HCT116 (cell line): ENCODE measurements at regions not wholly inside any gene's neighbourhood (a gene's known extent, or its start where the extent isn't known, plus 50 kb on each side); places are given as distances from the start of the nearest gene placed in this dataset.

Experiments used
- ATAC-seq: fragments of 200-7000 bp; cut with Tn5 transposase; 2 replicates; pipeline ENCODE4 v1.9.1; 2020; ENCODE audit warnings: mild to moderate bottlenecking, moderate library complexity
- BruUV-seq: library from RNA; stranded (reverse); fragments of 400-500 nt; replicated peaks from 2 replicates; lab custom pipeline; 2021; lab: Mats Ljungman, UMichigan
- CTCF ChIA-PET: fragments of 300-600 bp; sonication (Branson Sonifier 250); formaldehyde crosslinking; loops from one replicate; lab custom pipeline; 2021; ENCODE audit warnings: antibody characterized with exemption; lab: Charles Lee
- POLR2A ChIA-PET: fragments of 300-600, 350-600 bp; sonication (Branson Sonifier 250); formaldehyde crosslinking; loops from one replicate; lab custom pipeline; 2021; ENCODE audit warnings: antibody characterized with exemption; lab: Charles Lee
- RAD21 ChIA-PET, 2 experiments: fragments of 300-600 bp; sonication (Branson Sonifier 250); formaldehyde crosslinking; loops; one replicate each; lab custom pipeline; 2023; ENCODE audit warnings: low total read pairs in 2 of 2; ENCODE audit not compliant: uncharacterized antibody in 2 of 2, unreplicated experiment in 2 of 2, low non-redundant PET in 1 of 2; lab: Charles Lee
- DNase-seq: peaks from one replicate; pipeline ENCODE4 v3.0.0-alpha.2; 2010; ENCODE audit warnings: low read depth, low spot score
- H2AFZ ChIP-seq: fragments of 200-600 bp; shearing (Covaris generic), sonication (generic); 2 replicates; pipeline ENCODE4 v1.6.1; 2017; ENCODE audit warnings: low read depth, mixed run types, mixed read lengths, antibody characterized with exemption, low read length; ENCODE audit not compliant: poor library complexity, severe bottlenecking
- H3K27ac ChIP-seq: 2 replicates; pipeline ENCODE4 v1.5.1; 2012; ENCODE audit warnings: low read depth, low read length
- H3K27me3 ChIP-seq: fragments of 200-600 bp; sonication (generic); 2 replicates; pipeline ENCODE4 v1.6.1; 2016; ENCODE audit warnings: mixed run types, low read length, mixed read lengths; ENCODE audit not compliant: insufficient read depth
- H3K36me3 ChIP-seq, 2 experiments: fragments of 200-500 bp in 1 of 2; fragments of 200-600 bp in 1 of 2; sonication (Bioruptor generic) in 1 of 2; sonication (generic) in 1 of 2; 2 replicates each; pipeline versions ENCODE4 v1.5.1 to v1.6.1; 2014 to 2016; ENCODE audit warnings: low read length in 2 of 2, inconsistent platforms in 1 of 2, mixed read lengths in 1 of 2, mixed run types in 1 of 2; ENCODE audit not compliant: insufficient read depth in 2 of 2, control insufficient read depth in 1 of 2
- H3K4me1 ChIP-seq, 2 experiments: fragments of 200-600 bp in 1 of 2; sonication (generic) in 1 of 2; 2 replicates each; pipeline versions ENCODE4 v1.5.1 to v1.6.1; 2012 to 2017; ENCODE audit warnings: low read length in 2 of 2, inconsistent platforms in 1 of 2, mild to moderate bottlenecking in 1 of 2, mixed read lengths in 1 of 2, mixed run types in 1 of 2, moderate library complexity in 1 of 2; ENCODE audit not compliant: insufficient read depth in 2 of 2, control insufficient read depth in 1 of 2
- H3K4me2 ChIP-seq: fragments of 200-600 bp; sonication (generic); 2 replicates; pipeline ENCODE4 v1.6.1; 2017; ENCODE audit warnings: mixed run types, low read length, mixed read lengths
- H3K4me3 ChIP-seq, 2 experiments: fragments of 200-600 bp in 1 of 2; sonication (generic) in 1 of 2; replicated peaks in 1 of 2; 2 replicates each; pipeline ENCODE4 v1.5.1; 2011 to 2016; ENCODE audit warnings: low read length in 2 of 2, control low read depth in 1 of 2, low read depth in 1 of 2, mild to moderate bottlenecking in 1 of 2, mixed read lengths in 1 of 2, mixed run types in 1 of 2
- H3K79me2 ChIP-seq: fragments of 200-600 bp; sonication (generic); 2 replicates; pipeline ENCODE4 v1.6.1; 2017; ENCODE audit warnings: mild to moderate bottlenecking, mixed run types, low read length, moderate library complexity, mixed read lengths; ENCODE audit not compliant: insufficient read depth
- H3K9ac ChIP-seq: fragments of 200-600 bp; sonication (generic); 2 replicates; pipeline ENCODE4 v1.6.1; 2016; ENCODE audit warnings: low read length, mixed read lengths
- H3K9me2 ChIP-seq: fragments of 200-600 bp; sonication (generic), shearing (Covaris generic); 2 replicates; pipeline ENCODE4 v1.6.1; 2017; ENCODE audit warnings: mixed run types, mild to moderate bottlenecking, moderate library complexity; ENCODE audit not compliant: insufficient read depth
- H3K9me3 ChIP-seq, 2 experiments: fragments of 200-500 bp in 1 of 2; fragments of 200-600 bp in 1 of 2; sonication (Bioruptor generic) in 1 of 2; sonication (generic) in 1 of 2; 2 replicates each; pipeline ENCODE4 v1.6.1; 2014 to 2017; ENCODE audit warnings: low read length in 2 of 2, mixed read lengths in 2 of 2, inconsistent platforms in 1 of 2, low read depth in 1 of 2, mild to moderate bottlenecking in 1 of 2, mixed run types in 1 of 2, moderate library complexity in 1 of 2; ENCODE audit not compliant: control insufficient read depth in 1 of 2, insufficient read depth in 1 of 2
- H4K20me1 ChIP-seq: fragments of 200-600 bp; sonication (generic), shearing (Covaris generic); 2 replicates; pipeline ENCODE4 v1.6.1; 2017; ENCODE audit warnings: mixed run types, mild to moderate bottlenecking, moderate library complexity; ENCODE audit not compliant: insufficient read depth
- CBX3 ChIP-seq: IDR thresholded peaks from 2 replicates; pipeline ENCODE4 v1.6.1; 2012; ENCODE audit warnings: low read depth
- CEBPB ChIP-seq: IDR thresholded peaks from 2 replicates; pipeline ENCODE4 v1.6.1; 2012; ENCODE audit warnings: low read depth
- EZH2phosphoT487 ChIP-seq: fragments of 200-600 bp; IDR thresholded peaks from 2 replicates; pipeline ENCODE4 v1.6.1; 2018; ENCODE audit warnings: antibody characterized with exemption, borderline replicate concordance
- FOSL1 ChIP-seq: IDR thresholded peaks from 2 replicates; pipeline ENCODE4 v1.6.1; 2012; ENCODE audit warnings: low read depth
- POLR2AphosphoS5 ChIP-seq: IDR thresholded peaks from 2 replicates; pipeline ENCODE4 v1.6.1; 2011; ENCODE audit warnings: mild to moderate bottlenecking, low read depth, low read length, moderate library complexity
- RAD21 ChIP-seq: IDR thresholded peaks from 2 replicates; pipeline ENCODE4 v1.6.1; 2012; ENCODE audit warnings: low read depth, mild to moderate bottlenecking
- SIN3A ChIP-seq: IDR thresholded peaks from 2 replicates; pipeline ENCODE4 v1.6.1; 2012; ENCODE audit warnings: low read depth
- SP1 ChIP-seq: IDR thresholded peaks from 2 replicates; pipeline ENCODE4 v1.6.1; 2012; ENCODE audit warnings: low read depth
- SRF ChIP-seq: IDR thresholded peaks from 2 replicates; pipeline ENCODE4 v1.6.1; 2012; ENCODE audit warnings: low read depth
- ZFX ChIP-seq: fragments of 450-650 bp; IDR thresholded peaks from 2 replicates; pipeline ENCODE4 v1.6.1; 2017
- intact Hi-C: fragments of 100-400 bp; cut with micrococcal nuclease; formaldehyde crosslinking; loops from 2 replicates; pipeline ENCODE4 v1.10.0; 2022
- TF ChIP-seq, protein P1 (sequence below): IDR thresholded peaks from 2 replicates; pipeline ENCODE4 v1.6.1; 2011; ENCODE audit warnings: mild to moderate bottlenecking, low read length, moderate library complexity; ENCODE audit not compliant: insufficient replicate concordance; ENCODE audit errors: extremely low read depth

DNA sequence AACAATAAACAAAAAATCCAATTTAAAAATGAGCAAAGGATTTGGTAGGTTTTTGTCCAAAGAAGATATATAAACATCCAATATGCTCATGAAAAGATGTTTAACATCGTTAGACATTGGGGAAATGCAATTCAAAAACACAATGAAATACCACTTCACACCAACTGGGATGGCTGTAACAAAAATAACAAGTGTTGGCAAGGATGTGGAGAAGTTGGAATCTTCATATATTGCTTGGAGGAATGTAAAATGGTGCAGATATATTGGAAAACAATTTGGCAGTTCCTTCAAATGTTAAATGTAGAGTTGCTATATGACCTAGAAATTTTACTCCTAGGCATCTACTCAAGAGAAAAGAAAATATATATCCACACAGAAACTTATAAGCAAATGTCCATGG is 224.3 kb downstream of the AUH start:
- no peaks in the 10 kb centered on the region for H3K9me2 ChIP-seq
- POLR2A ChIA-PET, result no interaction called here
- no peak overlapping the region for H2AFZ ChIP-seq
- H3K36me3 ChIP-seq, result no peaks in the 10 kb centered on the region
- CTCF ChIA-PET, result no interaction called here
- no TSS peak for BruUV-seq
- no peak overlapping the region for H3K4me2 ChIP-seq
- no peak overlapping the region for H3K27ac ChIP-seq
- no peaks in the 10 kb centered on the region for H4K20me1 ChIP-seq
- H3K9me3 ChIP-seq, result no peaks in the 10 kb centered on the region
- DNase-seq (no peak), ATAC-seq (no peak)
- H3K27me3 ChIP-seq, result no peaks in the 10 kb centered on the region
- TF ChIP-seq SP1 (no peak), SIN3A (no peak), SRF (no peak), CBX3 (no peak), ZFX (no peak), FOSL1 (no peak), CEBPB (no peak), EZH2phosphoT487 (no peak), POLR2AphosphoS5 (no peak), RAD21 (no peak)
- TF ChIP-seq, protein P1, sequence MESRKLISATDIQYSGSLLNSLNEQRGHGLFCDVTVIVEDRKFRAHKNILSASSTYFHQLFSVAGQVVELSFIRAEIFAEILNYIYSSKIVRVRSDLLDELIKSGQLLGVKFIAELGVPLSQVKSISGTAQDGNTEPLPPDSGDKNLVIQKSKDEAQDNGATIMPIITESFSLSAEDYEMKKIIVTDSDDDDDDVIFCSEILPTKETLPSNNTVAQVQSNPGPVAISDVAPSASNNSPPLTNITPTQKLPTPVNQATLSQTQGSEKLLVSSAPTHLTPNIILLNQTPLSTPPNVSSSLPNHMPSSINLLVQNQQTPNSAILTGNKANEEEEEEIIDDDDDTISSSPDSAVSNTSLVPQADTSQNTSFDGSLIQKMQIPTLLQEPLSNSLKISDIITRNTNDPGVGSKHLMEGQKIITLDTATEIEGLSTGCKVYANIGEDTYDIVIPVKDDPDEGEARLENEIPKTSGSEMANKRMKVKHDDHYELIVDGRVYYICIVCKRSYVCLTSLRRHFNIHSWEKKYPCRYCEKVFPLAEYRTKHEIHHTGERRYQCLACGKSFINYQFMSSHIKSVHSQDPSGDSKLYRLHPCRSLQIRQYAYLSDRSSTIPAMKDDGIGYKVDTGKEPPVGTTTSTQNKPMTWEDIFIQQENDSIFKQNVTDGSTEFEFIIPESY, result no peak
- H3K4me1 ChIP-seq, result peaks cover 9 to 23% of the 10 kb centered on the region in 2 experiments
- intact Hi-C loops, result loop anchor here (10.0 kb wide), 1 partner anchor 167 kb away; no protein-coding TSS in a partner anchor
- H3K9ac ChIP-seq, result no peak overlapping the region
- RAD21 ChIA-PET, result no interaction called here
- no peaks in the 10 kb centered on the region for H3K79me2 ChIP-seq
- H3K4me3 ChIP-seq, result no peak overlapping the region
